ENCODE measurements at regions not wholly inside any gene's neighbourhood (a gene's known extent, or its start where the extent isn't known, plus 50 kb on each side); places are given as distances from the start of the nearest gene placed in this dataset.

DNA sequence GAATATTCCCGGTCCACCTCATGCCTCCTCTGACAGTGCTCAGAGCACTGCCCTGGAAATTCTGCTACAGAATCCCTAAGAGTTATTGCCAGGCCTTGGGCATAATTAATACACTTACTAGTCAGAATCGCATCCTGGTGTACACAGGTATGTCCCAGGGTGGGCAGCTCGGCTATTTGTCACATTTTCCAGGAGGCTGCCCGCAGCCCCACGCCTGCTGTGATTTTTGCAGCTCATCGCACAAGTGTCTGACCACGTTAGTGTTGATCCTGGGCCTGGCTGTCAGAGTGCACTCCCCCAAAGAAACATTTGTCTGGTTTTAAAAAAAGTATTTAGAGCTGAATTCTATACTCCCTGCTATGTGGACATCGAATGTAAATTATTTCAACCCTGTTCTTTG is 105.4 kb downstream of the CD83 start:
- TF ChIP-seq EZH2phosphoT487 (IDR thresholded peaks at IDR 0.05; ENCODE audit: insufficient read depth, low read depth): no peak
- TF ChIP-seq EZH2 (IDR thresholded peaks at IDR 0.05; ENCODE audit: insufficient read depth, poor library complexity, severe bottlenecking): no peak

All from GM23248 (cell line).